Cardiac muscle cell (in vitro differentiated cells and primary cell): ENCODE measurements at regions not wholly inside any gene's neighbourhood (a gene's known extent, or its start where the extent isn't known, plus 50 kb on each side); places are given as distances from the start of the nearest gene placed in this dataset.
"Not testable (repeated sequence)": the region's sequence is repeated elsewhere in the genome, so short reads cannot be mapped to it uniquely, and the experiment has no call there.

Source experiments
- DNase-seq, 2 donors: peaks; one replicate each; pipeline versions ENCODE4 v3.0.0 to v3.0.0-alpha.2; 2010 to 2017; ENCODE audit warnings: low read depth in 1 of 2, low spot score in 1 of 2
- H3K27ac ChIP-seq: fragments of 200-600 bp; sonication (generic); 2 replicates; pipeline ENCODE4 v1.5.1; 2016
- H3K27me3 ChIP-seq: fragments of 200-600 bp; sonication (generic); 2 replicates; pipeline ENCODE4 v1.6.0; 2016; ENCODE audit warnings: control low read depth
- H3K36me3 ChIP-seq: fragments of 200-600 bp; sonication (generic); 2 replicates; pipeline ENCODE4 v1.5.1; 2016; ENCODE audit warnings: control low read depth
- H3K4me1 ChIP-seq: fragments of 200-600 bp; sonication (generic); 2 replicates; pipeline ENCODE4 v1.8.1; 2017; ENCODE audit warnings: low read depth, mild to moderate bottlenecking, mixed run types
- H3K4me3 ChIP-seq: fragments of 200-600 bp; sonication (generic); 2 replicates; pipeline ENCODE4 v1.5.1; 2016; ENCODE audit warnings: mild to moderate bottlenecking
- H3K9me3 ChIP-seq: fragments of 200-600 bp; sonication (generic); 2 replicates; pipeline ENCODE4 v1.5.1; 2017; ENCODE audit warnings: low read depth, mild to moderate bottlenecking, control low read depth
- TF ChIP-seq, protein P1 (sequence below): IDR thresholded peaks from 2 replicates; pipeline ENCODE4 v1.5.1; 2012; ENCODE audit warnings: low read depth, mild to moderate bottlenecking, low read length

DNA sequence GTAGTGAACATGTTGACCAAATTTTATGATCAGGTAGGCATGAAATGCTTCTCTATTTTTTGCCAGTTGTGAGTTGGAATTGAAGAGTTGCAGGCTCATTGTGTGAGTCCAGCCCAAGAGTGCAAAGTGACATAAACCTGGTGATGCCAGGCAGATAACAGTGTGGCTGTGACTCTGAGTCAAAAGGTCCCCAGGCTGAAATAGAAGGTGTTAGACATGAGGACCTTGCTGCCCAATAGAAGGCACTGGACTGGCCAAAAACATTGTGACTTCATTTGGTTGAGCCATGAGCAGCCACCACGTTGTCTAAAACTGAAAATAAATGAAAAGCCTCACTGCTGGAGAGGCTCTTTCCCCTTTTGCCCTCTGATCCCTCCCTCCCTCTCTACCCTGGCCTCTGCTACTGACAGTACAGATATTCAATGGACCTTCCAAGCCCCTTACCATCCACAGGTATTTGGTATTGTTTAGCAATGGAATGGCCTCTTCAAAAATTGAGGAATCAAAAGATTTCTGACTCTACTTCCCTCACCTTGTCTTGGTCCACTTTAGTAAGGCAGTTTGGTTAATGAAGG lies 67.8 kb upstream of the ABCD3 start:
- H3K27me3 ChIP-seq = no peaks in the 10 kb centered on the region
- H3K4me3 ChIP-seq = no peak overlapping the region
- H3K4me1 ChIP-seq = peaks cover 4% of the 10 kb centered on the region
- DNase-seq = no peak
- H3K36me3 ChIP-seq = no peaks in the 10 kb centered on the region
- no peaks in the 10 kb centered on the region for H3K9me3 ChIP-seq
- H3K27ac ChIP-seq = no peak overlapping the region
- TF ChIP-seq, protein P1, sequence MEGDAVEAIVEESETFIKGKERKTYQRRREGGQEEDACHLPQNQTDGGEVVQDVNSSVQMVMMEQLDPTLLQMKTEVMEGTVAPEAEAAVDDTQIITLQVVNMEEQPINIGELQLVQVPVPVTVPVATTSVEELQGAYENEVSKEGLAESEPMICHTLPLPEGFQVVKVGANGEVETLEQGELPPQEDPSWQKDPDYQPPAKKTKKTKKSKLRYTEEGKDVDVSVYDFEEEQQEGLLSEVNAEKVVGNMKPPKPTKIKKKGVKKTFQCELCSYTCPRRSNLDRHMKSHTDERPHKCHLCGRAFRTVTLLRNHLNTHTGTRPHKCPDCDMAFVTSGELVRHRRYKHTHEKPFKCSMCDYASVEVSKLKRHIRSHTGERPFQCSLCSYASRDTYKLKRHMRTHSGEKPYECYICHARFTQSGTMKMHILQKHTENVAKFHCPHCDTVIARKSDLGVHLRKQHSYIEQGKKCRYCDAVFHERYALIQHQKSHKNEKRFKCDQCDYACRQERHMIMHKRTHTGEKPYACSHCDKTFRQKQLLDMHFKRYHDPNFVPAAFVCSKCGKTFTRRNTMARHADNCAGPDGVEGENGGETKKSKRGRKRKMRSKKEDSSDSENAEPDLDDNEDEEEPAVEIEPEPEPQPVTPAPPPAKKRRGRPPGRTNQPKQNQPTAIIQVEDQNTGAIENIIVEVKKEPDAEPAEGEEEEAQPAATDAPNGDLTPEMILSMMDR = no peak

DNA sequence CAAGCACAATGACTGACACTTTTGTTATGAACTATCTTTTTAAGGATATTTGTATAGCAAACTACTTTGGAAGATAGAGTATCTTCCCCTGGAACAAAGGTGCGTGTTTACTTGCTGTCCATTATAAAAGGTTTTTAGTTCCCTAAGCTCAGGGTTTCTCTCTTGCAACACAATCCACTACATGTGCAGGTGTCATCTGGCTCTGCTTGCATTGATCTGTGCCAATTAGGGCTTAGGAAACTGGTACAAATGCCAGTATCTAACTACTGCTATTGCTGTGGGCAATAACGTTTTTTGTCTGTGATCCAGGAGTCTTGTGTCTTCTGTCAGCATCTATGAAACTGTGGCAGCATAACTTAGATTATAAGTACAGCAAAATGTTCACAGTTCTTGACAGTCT lies 68.3 kb upstream of the ABCD3 start:
- H3K4me3 ChIP-seq = no peak overlapping the region
- no peak for DNase-seq
- no peak overlapping the region for H3K27ac ChIP-seq
- TF ChIP-seq, protein P1 = no peak
- no peaks in the 10 kb centered on the region for H3K9me3 ChIP-seq
- H3K27me3 ChIP-seq = no peaks in the 10 kb centered on the region
- no peaks in the 10 kb centered on the region for H3K36me3 ChIP-seq
- peaks cover 4% of the 10 kb centered on the region for H3K4me1 ChIP-seq

DNA sequence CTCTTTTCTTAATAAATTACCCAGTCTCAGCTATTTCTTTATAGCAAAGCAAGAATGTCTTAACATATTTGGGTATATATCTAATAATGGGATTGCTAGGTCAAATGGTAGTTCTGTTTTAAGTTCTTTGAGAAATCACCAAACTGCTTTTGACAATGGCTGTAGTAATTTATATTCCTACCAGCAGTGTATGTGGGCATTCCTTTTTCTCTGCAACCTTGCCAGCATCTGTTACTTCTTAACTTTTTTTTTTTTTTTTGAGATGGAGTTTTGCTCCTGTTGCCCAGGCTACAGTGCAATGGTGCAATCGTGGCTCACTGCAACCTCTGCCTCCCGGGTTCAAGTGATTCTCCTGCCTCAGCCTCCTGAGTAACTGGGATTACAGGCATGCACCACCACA lies 69.8 kb upstream of the ABCD3 start:
- not testable (repeated sequence) for H3K27ac ChIP-seq, H3K4me1 ChIP-seq, H3K36me3 ChIP-seq, H3K4me3 ChIP-seq, DNase-seq, H3K9me3 ChIP-seq, H3K27me3 ChIP-seq

DNA sequence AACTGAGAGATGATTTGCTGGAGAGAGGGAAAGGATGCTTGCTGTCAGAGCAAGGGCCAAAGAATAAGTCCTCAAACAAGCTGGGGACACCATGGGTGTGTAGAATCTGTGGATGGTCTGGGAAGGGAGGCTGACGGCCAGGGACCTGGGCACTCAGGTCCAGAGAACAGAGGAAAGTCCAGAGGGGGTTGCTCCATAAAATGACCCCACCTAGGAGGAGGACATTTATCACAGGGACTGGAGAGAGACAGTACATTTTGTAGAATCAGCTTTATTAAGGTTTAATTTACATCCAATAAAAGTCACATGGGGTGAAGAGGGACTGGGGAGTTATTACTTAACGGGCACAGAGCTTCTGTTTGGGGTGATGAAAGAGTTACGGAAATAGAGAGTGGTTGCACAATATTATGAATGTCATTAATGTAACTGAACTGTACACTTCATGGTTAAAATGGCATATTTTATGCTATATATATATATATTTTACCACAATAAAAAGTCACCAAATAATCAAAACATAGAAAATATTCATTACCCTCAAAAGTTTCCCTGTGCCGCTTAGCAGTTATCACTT lies 73.0 kb upstream of the ABCD3 start:
- Histone ChIP-seq H3K27ac (no peak overlapping the region), H3K27me3 (no peaks in the 10 kb centered on the region), H3K4me1 (peaks cover 2% of the 10 kb centered on the region), H3K36me3 (no peaks in the 10 kb centered on the region), H3K4me3 (no peak overlapping the region), H3K9me3 (no peaks in the 10 kb centered on the region)
- peak in 1 of 2 donors; percentile 32 for DNase-seq
- TF ChIP-seq, protein P1 = no peak

DNA sequence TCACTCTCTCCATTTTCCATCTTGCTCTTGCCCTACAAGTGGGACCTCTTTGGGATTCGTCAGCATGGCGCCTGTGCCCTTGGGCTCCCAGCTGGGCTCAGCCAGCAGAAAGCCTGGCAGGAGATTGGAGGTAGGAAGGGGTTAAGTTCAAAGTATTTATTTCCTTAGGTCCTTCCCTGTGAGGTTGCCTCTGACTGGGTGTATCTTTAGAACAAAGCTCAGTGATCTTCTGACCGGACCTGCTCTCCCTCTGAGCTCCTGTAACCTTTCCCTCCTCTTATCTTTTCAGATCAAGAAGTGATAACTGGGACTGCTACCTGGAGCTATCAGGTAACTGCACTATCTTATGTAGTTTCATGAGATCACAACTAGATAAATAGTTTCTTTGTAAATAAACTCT lies 75.8 kb upstream of the ABCD3 start:
- Histone ChIP-seq H3K4me3 (no peak overlapping the region), H3K27me3 (no peaks in the 10 kb centered on the region), H3K27ac (no peak overlapping the region), H3K36me3 (no peaks in the 10 kb centered on the region), H3K9me3 (no peaks in the 10 kb centered on the region), H3K4me1 (no peaks in the 10 kb centered on the region)
- TF ChIP-seq, protein P1 = no peak
- no peak for DNase-seq

DNA sequence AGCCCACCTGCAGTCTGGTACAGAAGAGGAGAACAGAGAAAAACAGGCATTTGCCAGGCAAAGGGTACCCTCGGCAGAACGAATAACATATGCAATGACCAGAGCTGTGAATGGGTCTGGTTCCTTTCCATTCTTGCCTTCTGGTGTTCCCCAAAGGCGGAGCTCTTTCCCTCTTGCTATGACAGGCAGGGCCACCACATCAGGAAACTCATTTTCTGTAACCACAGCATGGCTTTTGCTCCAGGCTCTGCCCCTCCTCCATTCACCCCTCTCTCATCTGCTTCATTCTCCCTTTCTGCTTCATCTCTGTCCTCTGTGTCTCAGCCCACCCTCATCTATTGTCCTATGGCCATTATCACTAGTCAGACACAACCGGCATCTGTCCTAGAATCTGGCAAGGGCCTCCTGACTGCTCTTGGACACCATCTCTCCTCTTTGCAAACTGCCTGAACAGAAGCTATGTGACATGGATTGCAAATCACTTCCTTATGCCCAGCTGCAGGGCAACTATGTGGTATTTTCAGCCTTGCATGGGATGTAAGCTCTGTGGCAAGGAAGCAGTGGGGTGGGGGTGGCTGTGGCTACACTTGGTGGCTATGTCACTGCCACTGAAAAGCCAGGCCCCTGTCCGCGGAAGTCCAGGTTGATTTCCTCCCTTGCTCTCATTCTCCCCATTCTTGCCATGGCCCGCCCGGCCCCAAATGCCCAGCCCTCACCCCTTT lies 78.8 kb upstream of the ABCD3 start:
- Histone ChIP-seq H3K4me3 (no peak overlapping the region), H3K27ac (no peak overlapping the region), H3K36me3 (no peaks in the 10 kb centered on the region), H3K4me1 (peaks cover 14% of the 10 kb centered on the region), H3K9me3 (no peaks in the 10 kb centered on the region), H3K27me3 (no peaks in the 10 kb centered on the region)
- TF ChIP-seq, protein P1 = no peak
- no peak for DNase-seq
